K562 (cell line): ENCODE measurements at regions not wholly inside any gene's neighbourhood (a gene's known extent, or its start where the extent isn't known, plus 50 kb on each side); places are given as distances from the start of the nearest gene placed in this dataset.
A peak's percentile ranks its signal among the peaks of the same experiment; 100 is the strongest.

Source experiments
- AFF1 ChIP-seq, 2 experiments: fragments of 450-650 bp; IDR thresholded peaks; 2 replicates each; pipeline ENCODE4 v1.6.1; 2018; ENCODE audit warnings: mild to moderate bottlenecking in 2 of 2, low read depth in 1 of 2; ENCODE audit not compliant: partially characterized antibody in 2 of 2
- CBFA2T3 ChIP-seq: fragments of 450-650 bp; IDR thresholded peaks from 2 replicates; pipeline ENCODE4 v1.6.1; 2017
- CCAR2 ChIP-seq: fragments of 200-400 bp; formaldehyde crosslinking; IDR thresholded peaks from 2 replicates; pipeline ENCODE4 v1.6.1; 2017; ENCODE audit warnings: mild to moderate bottlenecking, low read depth, low read length
- CHD4 ChIP-seq: fragments of 200-600 bp; sonication (generic); IDR thresholded peaks from 3 replicates; pipeline ENCODE4 v1.6.1; 2012; ENCODE audit warnings: low read depth, mild to moderate bottlenecking, mixed read lengths, low read length, inconsistent platforms; ENCODE audit not compliant: insufficient read depth, insufficient replicate concordance, poor library complexity, severe bottlenecking
- CHD7 ChIP-seq: fragments of 200-600 bp; sonication (generic); IDR thresholded peaks from one replicate; pipeline ENCODE4 v1.6.1; 2012; ENCODE audit warnings: mild to moderate bottlenecking, low read depth, low read length, inconsistent platforms
- CTCF ChIP-seq, 3 experiments: IDR thresholded peaks in 2 of 3; conservative IDR thresholded peaks in 1 of 3; 2 replicates each; pipeline ENCODE4 v1.5.1; 2011 to 2012; ENCODE audit warnings: low read length in 3 of 3, mild to moderate bottlenecking in 3 of 3, control low read depth in 2 of 3, improper control_type of control experiment in 1 of 3, inconsistent platforms in 1 of 3, low read depth in 1 of 3, mixed read lengths in 1 of 3, moderate library complexity in 1 of 3; ENCODE audit not compliant: insufficient read depth in 2 of 3
- ESRRA ChIP-seq: fragments of 450-650 bp; IDR thresholded peaks from 2 replicates; pipeline ENCODE4 v1.6.1; 2014; ENCODE audit warnings: low read depth, mild to moderate bottlenecking, moderate library complexity, borderline replicate concordance
- ZNF79 ChIP-seq: fragments of 250-450 bp; sonication (Bioruptor Pico); IDR thresholded peaks from 2 replicates; pipeline ENCODE4 v1.4.0; 2020; ENCODE audit warnings: low read depth, mild to moderate bottlenecking, moderate library complexity
- ZNF830 ChIP-seq: fragments of 250-450 bp; sonication (Bioruptor Pico); IDR thresholded peaks from 2 replicates; pipeline ENCODE4 v1.5.0; 2021; ENCODE audit warnings: mild to moderate bottlenecking
- ZSCAN29 ChIP-seq: fragments of 450-650 bp; IDR thresholded peaks from 2 replicates; pipeline ENCODE4 v1.6.1; 2017

GRCh38 chr5:12772276-12772675 is 868.0 kb upstream of the CTNND2 start (continued):
- TF ChIP-seq CHD7 (no peak), ESRRA (no peak), AFF1 (IDR thresholded peaks at IDR 0.05; ENCODE audit: low read depth in 1 of 2, partially characterized antibody in 2 of 2) (no peak), ZSCAN29 (no peak), ZNF79 (no peak), ZNF830 (CRISPR knock-in tag) (no peak), CCAR2 (no peak), CTCF (IDR thresholded peaks at IDR 0.05 in 2 of 3, conservative IDR thresholded peaks at IDR 0.05 in 1 of 3; ENCODE audit: insufficient read depth in 2 of 3, low read depth in 1 of 3, low read length in 3 of 3) (no peak), CBFA2T3 (peak; percentile 72), CHD4 (no peak)
